ENCODE measurements at regions not wholly inside any gene's neighbourhood (a gene's known extent, or its start where the extent isn't known, plus 50 kb on each side); places are given as distances from the start of the nearest gene placed in this dataset.

GRCh38 chr13:108549934-108550333 lies 79.5 kb upstream of the MYO16 start:
- in situ Hi-C loops (cut with HindIII; ENCODE audit: extremely low pct_ligation_motif_present, low pct_unique_long_range_greater_than_20kb) (no loop called here), intact Hi-C loops (cut with micrococcal nuclease; ENCODE audit: unreplicated experiment) (no loop called here)
- Histone ChIP-seq H3K9ac (ENCODE audit: insufficient read depth, low read depth, low read length) (no peak overlapping the region), H2AFZ (ENCODE audit: low read length) (no peak overlapping the region), H3K79me2 (ENCODE audit: insufficient read depth, low read length) (no peaks in the 10 kb centered on the region), H3K27me3 (ENCODE audit: control insufficient read depth in 1 of 2, insufficient read depth in 2 of 2, low read length in 2 of 2) (no peaks in the 10 kb centered on the region), H3K27ac (ENCODE audit: extremely low read length, insufficient read depth, low read length) (no peak overlapping the region), H4K20me1 (ENCODE audit: insufficient read depth, low read length) (no peaks in the 10 kb centered on the region), H3K4me3 (replicated peaks in 1 of 3; ENCODE audit: insufficient read depth in 1 of 3, low read depth in 2 of 3, low read length in 3 of 3) (no peak overlapping the region), H3K4me1 (ENCODE audit: insufficient read depth, low read length) (no peaks in the 10 kb centered on the region), H3K36me3 (replicated peaks in 1 of 2; ENCODE audit: control insufficient read depth in 1 of 2, insufficient read depth in 2 of 2, low read length in 2 of 2) (no peaks in the 10 kb centered on the region), H3K4me2 (ENCODE audit: low read depth, low read length) (no peak overlapping the region), H3K9me3 (ENCODE audit: low read length) (peaks cover 79% of the 10 kb centered on the region)
- ChIA-PET POLR2A (no interaction called here), CTCF (ENCODE audit: low intra/inter-chr PET ratio, low total read pairs) (no interaction called here)
- no peak for FAIRE-seq
- DNase-seq (ENCODE audit: low spot score): no peak
- BruUV-seq (replicated peaks): no TSS peak
- ATAC-seq: no peak
- WGBS (ENCODE audit: low lambda C conversion rate): 0% methylated on average over 4 of the region's 5 CpGs
- TF ChIP-seq ZNF740 (CRISPR knock-in tag; IDR thresholded peaks at IDR 0.05): no peak
- TF ChIP-seq EED (CRISPR knock-in tag; IDR thresholded peaks at IDR 0.05): no peak
- no peak for TF ChIP-seq FOXP1 (IDR thresholded peaks at IDR 0.05)
- no peak for TF ChIP-seq FOXP1 (CRISPR knock-in tag; IDR thresholded peaks at IDR 0.05)

- DNase-seq (ENCODE audit: low spot score): no peak
- no peaks in the 10 kb centered on the region for H3K36me3 ChIP-seq (replicated peaks in 1 of 2; ENCODE audit: control insufficient read depth in 1 of 2, insufficient read depth in 2 of 2, low read length in 2 of 2)
- H3K27ac ChIP-seq (ENCODE audit: extremely low read length, insufficient read depth, low read length): no peak overlapping the region
- no peaks in the 10 kb centered on the region for H3K4me1 ChIP-seq (ENCODE audit: insufficient read depth, low read length)
- no peak overlapping the region for H2AFZ ChIP-seq (ENCODE audit: low read length)
- no peak overlapping the region for H3K4me2 ChIP-seq (ENCODE audit: low read depth, low read length)
- no peak overlapping the region for H3K4me3 ChIP-seq (replicated peaks in 1 of 3; ENCODE audit: insufficient read depth in 1 of 3, low read depth in 2 of 3, low read length in 3 of 3)
- no peak overlapping the region for H3K9ac ChIP-seq (ENCODE audit: insufficient read depth, low read depth, low read length)
- no peaks in the 10 kb centered on the region for H4K20me1 ChIP-seq (ENCODE audit: insufficient read depth, low read length)
- no peak for FAIRE-seq
- ATAC-seq: no peak
- H3K9me3 ChIP-seq (ENCODE audit: low read length): peaks cover 79% of the 10 kb centered on the region
- 18% methylated on average over 2 of the region's 2 CpGs for WGBS (ENCODE audit: low lambda C conversion rate)
- ChIA-PET CTCF (ENCODE audit: low intra/inter-chr PET ratio, low total read pairs) (no interaction called here), POLR2A (no interaction called here)
- H3K27me3 ChIP-seq (ENCODE audit: control insufficient read depth in 1 of 2, insufficient read depth in 2 of 2, low read length in 2 of 2): no peaks in the 10 kb centered on the region
- in situ Hi-C loops (cut with HindIII; ENCODE audit: extremely low pct_ligation_motif_present, low pct_unique_long_range_greater_than_20kb) (no loop called here), intact Hi-C loops (cut with micrococcal nuclease; ENCODE audit: unreplicated experiment) (no loop called here)
- no TSS peak for BruUV-seq (replicated peaks)
- no peaks in the 10 kb centered on the region for H3K79me2 ChIP-seq (ENCODE audit: insufficient read depth, low read length)
- TF ChIP-seq HMG20A (CRISPR knock-in tag; IDR thresholded peaks at IDR 0.05; ENCODE audit: borderline replicate concordance) (no peak), TSC22D2 (CRISPR knock-in tag; IDR thresholded peaks at IDR 0.05; ENCODE audit: borderline replicate concordance) (no peak), SIN3A (IDR thresholded peaks at IDR 0.05; ENCODE audit: borderline replicate concordance, low read depth, low read length) (no peak), ZNF607 (CRISPR knock-in tag; IDR thresholded peaks at IDR 0.05; ENCODE audit: borderline replicate concordance) (no peak), RFXANK (CRISPR knock-in tag; IDR thresholded peaks at IDR 0.05) (no peak), ZNF687 (CRISPR knock-in tag; IDR thresholded peaks at IDR 0.05) (no peak), USF2 (IDR thresholded peaks at IDR 0.05; ENCODE audit: low read depth, low read length) (no peak), USF2 (CRISPR knock-in tag; IDR thresholded peaks at IDR 0.05; ENCODE audit: borderline replicate concordance) (no peak)
Measured at GRCh38 chr13:108551674-108552073, 77.7 kb upstream of the MYO16 start.
